Upper lobe of left lung (tissue), 6 donors: ENCODE measurements at regions not wholly inside any gene's neighbourhood (a gene's known extent, or its start where the extent isn't known, plus 50 kb on each side); places are given as distances from the start of the nearest gene placed in this dataset.

Source experiments
- ATAC-seq, 2 donors: fragments of 200-7000 bp; cut with Tn5 transposase; one replicate each; pipeline ENCODE4 v1.9.1; 2022; ENCODE audit warnings: mild to moderate bottlenecking in 2 of 2, moderate library complexity in 2 of 2; ENCODE audit not compliant: low FRiP score in 2 of 2
- DNase-seq, 2 donors: peaks; one replicate each; pipeline ENCODE4 v3.0.0-alpha.2; 2019 to 2020
- H3K27ac ChIP-seq, 4 donors: fragments of 200-600 bp; sonication (generic); one replicate each; pipeline ENCODE4 v1.5.1; 2016 to 2019
- H3K27me3 ChIP-seq, 4 donors: fragments of 200-600 bp; sonication (generic); one replicate each; pipeline ENCODE4 v1.5.1; 2017 to 2019
- H3K36me3 ChIP-seq, 4 donors: fragments of 200-600 bp; sonication (generic); one replicate each; pipeline ENCODE4 v1.5.1; 2016 to 2019
- H3K4me1 ChIP-seq, 4 donors: fragments of 200-600 bp; sonication (generic); one replicate each; pipeline ENCODE4 v1.5.1; 2018 to 2019
- H3K4me3 ChIP-seq, 4 donors: fragments of 200-600 bp; sonication (generic); one replicate each; pipeline ENCODE4 v1.5.1; 2017 to 2019; ENCODE audit warnings: mild to moderate bottlenecking in 2 of 4, moderate library complexity in 1 of 4
- H3K9me3 ChIP-seq, 4 donors: fragments of 200-600 bp; sonication (generic); one replicate each; pipeline ENCODE4 v1.5.1; 2018 to 2019
- CTCF ChIP-seq, 6 experiments: fragments of 450-650 bp in 4 of 6; fragments of 200-600 bp in 2 of 6; sonication (generic) in 2 of 6; IDR thresholded peaks; one replicate each; pipeline ENCODE4 v1.5.1; 2016 to 2019; ENCODE audit warnings: antibody characterized with exemption in 6 of 6
- EP300 ChIP-seq, 4 donors: sonication (generic); formaldehyde crosslinking; IDR thresholded peaks; one replicate each; pipeline ENCODE4 v1.5.1; 2017; ENCODE audit warnings: antibody characterized with exemption in 4 of 4, control low read depth in 2 of 4
- POLR2A ChIP-seq, 4 donors: fragments of 450-650 bp; IDR thresholded peaks; one replicate each; pipeline ENCODE4 v1.5.1; 2016 to 2017; ENCODE audit warnings: antibody characterized with exemption in 4 of 4, mild to moderate bottlenecking in 2 of 4
- POLR2AphosphoS5 ChIP-seq, 2 donors: sonication (generic); formaldehyde crosslinking; IDR thresholded peaks; one replicate each; pipeline ENCODE4 v1.5.1; 2017; ENCODE audit warnings: antibody characterized with exemption in 2 of 2
- WGBS, 2 donors: methylation state at CpG; one replicate each; pipeline ENCODE4 v1.1.5; 2017 to 2018; 5-methylcytosine and 5-hydroxymethylcytosine counted together
- donor health status: DM: no; HTN: no; CAD: no; lungs with moderate emphysema.
- donor health status: DM: no; HTN: yes; CAD: no; lungs with severe emphysema.

DNA sequence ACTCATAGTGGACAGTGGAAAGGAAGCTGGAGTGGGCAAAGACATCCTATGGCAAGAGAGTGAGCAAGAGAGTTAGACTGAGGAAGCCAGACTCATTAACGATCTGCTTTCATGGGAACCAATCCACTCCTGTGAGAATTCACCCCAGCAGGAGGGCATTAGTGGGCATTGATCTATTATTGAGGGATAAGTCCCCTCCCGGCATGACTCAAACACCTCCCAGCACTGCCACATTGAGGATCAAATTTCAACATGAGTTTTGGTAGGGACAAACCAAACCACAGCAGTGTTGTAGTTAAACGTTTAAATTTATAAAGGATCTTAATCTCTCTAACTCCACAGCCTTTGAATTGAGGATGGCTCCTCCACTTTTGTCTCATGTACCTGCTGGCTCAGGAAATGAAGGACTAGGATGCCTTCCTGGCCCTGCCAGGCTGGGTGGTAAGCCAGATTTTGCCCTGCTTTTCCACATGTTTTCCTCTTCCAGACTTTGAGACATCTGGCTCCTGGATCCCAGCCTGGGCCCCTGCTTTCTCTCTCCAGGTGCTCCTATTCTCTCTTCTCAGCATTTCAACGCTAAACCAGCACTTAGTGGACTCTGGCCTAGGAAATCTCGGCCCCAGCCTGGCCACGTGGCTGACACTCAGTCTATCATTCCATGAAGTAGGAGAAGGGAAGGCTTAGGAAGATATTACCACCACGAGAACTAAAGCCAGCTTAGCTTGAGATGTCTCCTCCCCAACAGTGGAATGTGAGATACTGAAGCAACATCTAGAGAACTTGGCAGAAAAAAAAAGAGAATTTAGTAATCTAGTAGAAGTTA lies 96.5 kb upstream of the PIP4K2A start:
- no peak overlapping the region for H3K4me3 ChIP-seq
- WGBS, 2 donors: 64 to 71% methylated on average over 7 of the region's 7 CpGs
- H3K27me3 ChIP-seq: no peaks in the 10 kb centered on the region
- DNase-seq (no peak), ATAC-seq (no peak)
- H3K36me3 ChIP-seq: no peaks in the 10 kb centered on the region
- TF ChIP-seq EP300 (IDR thresholded peaks at IDR 0.05) (no peak), POLR2A (IDR thresholded peaks at IDR 0.05) (no peak), POLR2AphosphoS5 (IDR thresholded peaks at IDR 0.05) (no peak), CTCF (IDR thresholded peaks at IDR 0.05) (no peak)
- no peak overlapping the region for H3K27ac ChIP-seq
- H3K4me1 ChIP-seq: peaks cover 0 to under 1% (median 0%) of the 10 kb centered on the region in 4 donors
- no peaks in the 10 kb centered on the region for H3K9me3 ChIP-seq

GRCh38 chr10:22807238-22807637 lies 92.9 kb upstream of the PIP4K2A start:
- WGBS, 2 donors: 79 to 87% methylated on average over 4 of the region's 4 CpGs
- Histone ChIP-seq H3K27ac (no peak overlapping the region), H3K27me3 (no peaks in the 10 kb centered on the region), H3K4me3 (no peak overlapping the region), H3K9me3 (no peaks in the 10 kb centered on the region), H3K4me1 (peaks cover 9 to 11% (median 10%) of the 10 kb centered on the region in 4 donors), H3K36me3 (no peaks in the 10 kb centered on the region)
- ATAC-seq (no peak), DNase-seq (no peak)
- no peak for TF ChIP-seq POLR2AphosphoS5 (IDR thresholded peaks at IDR 0.05)
- TF ChIP-seq CTCF (IDR thresholded peaks at IDR 0.05): no peak
- TF ChIP-seq EP300 (IDR thresholded peaks at IDR 0.05): no peak
- no peak for TF ChIP-seq POLR2A (IDR thresholded peaks at IDR 0.05)

DNA sequence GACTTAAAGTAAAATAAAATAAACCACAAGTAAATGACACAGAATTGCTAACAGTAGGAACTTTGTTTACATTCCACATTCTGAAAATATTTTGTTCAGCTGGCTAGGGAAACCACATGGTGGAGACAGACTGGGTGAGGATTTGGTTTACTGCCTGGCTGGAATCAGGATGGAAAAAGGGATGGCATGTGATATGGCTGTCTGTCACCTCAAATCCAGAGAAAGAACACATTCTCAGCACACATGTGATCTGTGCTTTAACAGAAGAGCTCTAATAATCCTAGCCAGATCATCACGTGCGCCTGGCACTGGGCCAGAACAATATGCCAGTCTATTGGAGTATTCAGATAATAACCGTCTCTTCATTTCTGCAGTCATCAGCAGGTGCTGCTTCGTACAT lies 90.9 kb upstream of the PIP4K2A start:
- 37 to 46% methylated on average over 4 of the region's 4 CpGs for WGBS, 2 donors
- TF ChIP-seq CTCF (IDR thresholded peaks at IDR 0.05) (no peak), POLR2AphosphoS5 (IDR thresholded peaks at IDR 0.05) (no peak), POLR2A (IDR thresholded peaks at IDR 0.05) (no peak), EP300 (IDR thresholded peaks at IDR 0.05) (no peak)
- Histone ChIP-seq H3K9me3 (no peaks in the 10 kb centered on the region), H3K4me3 (no peak overlapping the region), H3K4me1 (peaks cover 9 to 11% (median 10%) of the 10 kb centered on the region in 4 donors), H3K27me3 (no peaks in the 10 kb centered on the region), H3K36me3 (no peaks in the 10 kb centered on the region), H3K27ac (no peak overlapping the region)
- DNase-seq: no peak
- ATAC-seq: no peak

DNA sequence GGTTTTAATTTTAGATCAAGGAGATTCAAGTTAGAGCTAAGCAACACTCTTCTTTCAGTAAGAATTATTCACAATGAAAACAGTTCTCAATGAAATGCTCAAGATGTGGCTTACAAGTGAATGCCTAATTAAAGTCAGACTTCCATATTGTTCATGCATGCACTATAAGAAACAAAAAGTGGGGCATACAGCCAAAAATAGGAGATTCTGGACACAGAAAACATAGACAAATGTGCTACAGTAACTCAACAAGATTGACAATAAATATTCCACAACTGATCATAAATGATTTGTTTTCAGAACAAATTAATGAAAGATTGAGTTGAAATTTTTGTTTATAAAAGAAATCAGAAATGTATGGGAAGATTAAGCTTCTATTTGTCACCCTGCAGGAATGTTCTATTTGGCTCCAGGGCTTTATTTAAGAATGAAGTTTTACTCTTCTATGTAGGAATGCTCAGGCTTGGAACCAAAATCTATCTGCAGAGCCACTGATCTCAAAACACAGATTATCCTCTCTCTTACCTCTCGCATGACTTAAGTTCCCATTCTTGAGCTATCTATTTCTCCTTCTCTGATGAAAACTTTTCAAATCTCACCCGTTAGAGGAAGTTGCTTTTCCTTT lies 89.0 kb upstream of the PIP4K2A start:
- H3K27ac ChIP-seq: no peak overlapping the region

More for the DNA sequence above, 89.0 kb upstream of the PIP4K2A start:
- H3K4me3 ChIP-seq: no peak overlapping the region
- DNase-seq: no peak
- H3K9me3 ChIP-seq: no peaks in the 10 kb centered on the region
- ATAC-seq: no peak
- 65 to 70% methylated on average over 2 of the region's 2 CpGs for WGBS, 2 donors
- no peaks in the 10 kb centered on the region for H3K27me3 ChIP-seq
- H3K4me1 ChIP-seq: peaks cover 9 to 11% (median 10%) of the 10 kb centered on the region in 4 donors
- TF ChIP-seq POLR2A (IDR thresholded peaks at IDR 0.05) (no peak), EP300 (IDR thresholded peaks at IDR 0.05) (no peak), CTCF (IDR thresholded peaks at IDR 0.05) (no peak), POLR2AphosphoS5 (IDR thresholded peaks at IDR 0.05) (no peak)
- H3K36me3 ChIP-seq: no peaks in the 10 kb centered on the region
